Ovary (tissue), 7 donors: ENCODE measurements at regions not wholly inside any gene's neighbourhood (a gene's known extent, or its start where the extent isn't known, plus 50 kb on each side); places are given as distances from the start of the nearest gene placed in this dataset.
"Not testable (repeated sequence)": the region's sequence is repeated elsewhere in the genome, so short reads cannot be mapped to it uniquely, and the experiment has no call there.

Experiments used
- DNase-seq, 5 donors: peaks; one replicate each; pipeline ENCODE4 v3.0.0-alpha.2; 2019 to 2020
- H3K27ac ChIP-seq, 2 donors: fragments of 200-600 bp; one replicate each; pipeline versions ENCODE4 v1.5.1 to v1.8.0; 2019 to 2022
- H3K27me3 ChIP-seq: fragments of 200-600 bp; one replicate; pipeline ENCODE4 v1.8.0; 2022
- H3K36me3 ChIP-seq: fragments of 200-600 bp; sonication (generic); one replicate; pipeline ENCODE4 v1.5.1; 2019
- H3K4me1 ChIP-seq: one replicate; pipeline ENCODE4 v1.8.1; 2013; ENCODE audit warnings: mild to moderate bottlenecking, moderate library complexity; ENCODE audit not compliant: insufficient read depth
- H3K4me3 ChIP-seq: fragments of 200-600 bp; sonication (generic); one replicate; pipeline ENCODE4 v1.5.1; 2017
- H3K9me3 ChIP-seq, 2 donors: fragments of 200-600 bp in 1 of 2; sonication (generic) in 1 of 2; one replicate each; pipeline versions ENCODE4 v1.5.1 to v1.8.1; 2013 to 2019; ENCODE audit warnings: mild to moderate bottlenecking in 1 of 2, moderate library complexity in 1 of 2
- CTCF ChIP-seq, 3 donors: fragments of 450-650 bp in 2 of 3; fragments of 200-600 bp in 1 of 3; IDR thresholded peaks; one replicate each; pipeline versions ENCODE4 v1.5.1 to v1.8.0; 2016 to 2022; ENCODE audit warnings: antibody characterized with exemption in 3 of 3, mild to moderate bottlenecking in 1 of 3
- EP300 ChIP-seq: sonication (generic); formaldehyde crosslinking; IDR thresholded peaks from one replicate; pipeline ENCODE4 v1.6.1; 2017; ENCODE audit warnings: antibody characterized with exemption
- POLR2A ChIP-seq: fragments of 450-650 bp; IDR thresholded peaks from one replicate; pipeline ENCODE4 v1.6.1; 2017; ENCODE audit warnings: antibody characterized with exemption, mild to moderate bottlenecking, moderate library complexity
- WGBS, 3 donors: extraction: QIAGEN DNeasy Blood & Tissue Kit in 1 of 3; methylation state at CpG; one replicate each; pipeline versions ENCODE4 v1.1.5 to v1.1.7; 2013 to 2017; 5-methylcytosine and 5-hydroxymethylcytosine counted together
- intact Hi-C, 4 donors: fragments of 100-400 bp; cut with DNase I; formaldehyde crosslinking; loops; one replicate each; pipeline versions ENCODE4 v1.11.0 to v1.15.1; 2022 to 2023
- donor health status: DM: no; HTN: no; CAD: no; lungs with moderate emphysema.
- donor health status: DM: no; HTN: no; CAD: no.
- donor health status: Bipolar disorder and iron deficiency.
- donor health status: DM: no; HTN: no; CAD: no.
- donor health status: DM: yes; HTN: yes; CAD: no.

- DNase-seq: no peak
- Histone ChIP-seq H3K27ac (no peak overlapping the region), H3K4me3 (no peak overlapping the region), H3K36me3 (no peaks in the 10 kb centered on the region), H3K4me1 (no peaks in the 10 kb centered on the region), H3K27me3 (no peaks in the 10 kb centered on the region), H3K9me3 (no peaks in the 10 kb centered on the region)
- 56 to 75% (median 74%) methylated on average over 9 of the region's 9 CpGs for WGBS, 3 donors
- TF ChIP-seq POLR2A: no peak
- no peak for TF ChIP-seq CTCF (IDR thresholded peaks at IDR 0.05)
- no peak for TF ChIP-seq EP300
- intact Hi-C loops: no loop called here
These were observed 267.9 kb downstream of the LPIN1 start for GRCh38 chr2:12014088-12014960.

- WGBS, 3 donors: 85 to 87% (median 86%) methylated on average over 11 of the region's 11 CpGs
- no peak overlapping the region for H3K4me3 ChIP-seq
- H3K27ac ChIP-seq: no peak overlapping the region
- TF ChIP-seq EP300: no peak
- no peak for TF ChIP-seq POLR2A
- TF ChIP-seq CTCF (IDR thresholded peaks at IDR 0.05): no peak
- H3K4me1 ChIP-seq: no peaks in the 10 kb centered on the region
- intact Hi-C loops: no loop called here
- H3K9me3 ChIP-seq: no peaks in the 10 kb centered on the region
- H3K36me3 ChIP-seq: no peaks in the 10 kb centered on the region
- no peak for DNase-seq
- no peaks in the 10 kb centered on the region for H3K27me3 ChIP-seq
These were observed 271.2 kb downstream of the LPIN1 start for GRCh38 chr2:12017499-12018157.

- H3K36me3 ChIP-seq, DNase-seq, H3K4me1 ChIP-seq, H3K9me3 ChIP-seq, H3K4me3 ChIP-seq, H3K27ac ChIP-seq, intact Hi-C loops, H3K27me3 ChIP-seq: not testable (repeated sequence)
- 90 to 94% (median 91%) methylated on average over 5 of the region's 5 CpGs for whole genome bisulfite sequencing, 3 donors
These were observed 272.3 kb downstream of the LPIN1 start for GRCh38 chr2:12018726-12019125.

- Histone ChIP-seq H3K36me3 (no peaks in the 10 kb centered on the region), H3K9me3 (no peaks in the 10 kb centered on the region), H3K4me1 (no peaks in the 10 kb centered on the region), H3K4me3 (no peak overlapping the region), H3K27ac (no peak overlapping the region), H3K27me3 (no peaks in the 10 kb centered on the region)
- intact Hi-C loops: no loop called here
- DNase-seq: no peak
- 80 to 97% (median 95%) methylated on average over 3 of the region's 3 CpGs for WGBS, 3 donors
- no peak for TF ChIP-seq EP300
- no peak for TF ChIP-seq POLR2A
- no peak for TF ChIP-seq CTCF (IDR thresholded peaks at IDR 0.05)
These were observed 274.5 kb downstream of the LPIN1 start for GRCh38 chr2:12020833-12021469.

GRCh38 chr2:12024197-12024907, 277.9 kb downstream of the LPIN1 start:
- H3K9me3 ChIP-seq, H3K36me3 ChIP-seq, intact Hi-C loops, H3K4me1 ChIP-seq, H3K4me3 ChIP-seq, H3K27me3 ChIP-seq, H3K27ac ChIP-seq: not testable (repeated sequence)
- 16 to 22% (median 22%) methylated on average over 5 of the region's 5 CpGs for WGBS, 3 donors
- peak in 2 of 5 donors; percentile 22 to 43 for DNase-seq
